ENCODE measurements at regions not wholly inside any gene's neighbourhood (a gene's known extent, or its start where the extent isn't known, plus 50 kb on each side); places are given as distances from the start of the nearest gene placed in this dataset.

DNA sequence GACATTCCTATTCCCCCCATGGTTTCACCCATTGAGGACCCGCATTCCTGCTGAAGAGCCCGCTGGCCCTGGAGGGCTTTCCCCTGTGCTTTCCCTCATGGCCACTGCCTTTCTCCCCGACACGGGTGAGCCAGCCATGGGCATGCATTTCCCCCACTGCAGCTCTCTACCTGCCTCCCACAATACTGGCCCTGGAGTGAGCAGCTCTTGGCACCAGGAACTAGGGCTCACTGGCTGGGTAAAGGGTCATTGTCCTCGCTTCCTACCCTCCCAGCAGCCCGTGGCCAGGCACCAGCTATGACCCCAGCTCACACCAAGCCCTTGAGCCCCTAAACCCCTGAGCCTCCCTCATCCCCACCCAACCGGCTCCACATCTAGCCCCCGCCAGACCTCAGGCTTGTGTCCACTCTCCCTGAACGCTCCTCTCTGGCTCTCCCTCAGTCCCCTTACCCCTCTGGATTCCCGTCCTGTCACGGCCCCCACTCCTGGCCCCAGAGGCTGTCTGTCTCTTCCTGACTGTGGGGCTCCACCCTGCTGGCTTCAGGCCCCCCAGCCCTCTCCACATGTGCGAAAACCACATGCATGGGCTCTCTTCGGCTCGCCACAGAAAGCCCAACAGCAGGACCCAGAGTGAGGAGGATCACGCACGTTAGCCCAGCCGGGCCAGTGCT is 199.8 kb downstream of the ZFP36L2 start:
- Histone ChIP-seq H3K4me1 (ENCODE audit: insufficient read depth) (peaks cover 4% of the 10 kb centered on the region; the same call in 1 of the 2 replicates), H3K9me2 (ENCODE audit: insufficient read depth) (no peaks in the 10 kb centered on the region), H3K27me3 (ENCODE audit: insufficient read depth) (no peaks in the 10 kb centered on the region), H2AFZ (peak overlapping the region; percentile 38; the same call in 1 of the 2 replicates), H3K4me2 (no peak overlapping the region), H3F3A (replicated peaks; ENCODE audit: low read depth) (no peaks in the 10 kb centered on the region), H4K20me1 (replicated peaks; ENCODE audit: insufficient read depth) (no peaks in the 10 kb centered on the region), H3K79me2 (replicated peaks; ENCODE audit: insufficient read depth) (no peaks in the 10 kb centered on the region), H3K36me3 (ENCODE audit: insufficient read depth) (no peaks in the 10 kb centered on the region), H3K4me3 (no peak overlapping the region), H3K27ac (ENCODE audit: low read depth) (no peak overlapping the region)
- peaks cover 8% of the 10 kb centered on the region for H3K9me3 Mint-ChIP-seq
- no peak overlapping the region for H3K4me3 Mint-ChIP-seq
- H3K27me3 Mint-ChIP-seq (ENCODE audit: insufficient read depth, low read depth, poor library complexity) = no peaks in the 10 kb centered on the region
- no peak for ATAC-seq
- no peak overlapping the region for H3K27ac Mint-ChIP-seq
- peaks cover 5% of the 10 kb centered on the region; the same call in 2 of the 3 replicates for H3K36me3 Mint-ChIP-seq (ENCODE audit: low read depth)
- peaks cover 11% of the 10 kb centered on the region for H3K4me1 Mint-ChIP-seq
- no peak for TF ChIP-seq ZNF114 (CRISPR knock-in tag; IDR thresholded peaks at IDR 0.05)
- no peak for TF ChIP-seq STAT1 (IDR thresholded peaks at IDR 0.05; ENCODE audit: unreplicated experiment)
- no peak for TF ChIP-seq EZH2phosphoT487 (IDR thresholded peaks at IDR 0.05; ENCODE audit: unreplicated experiment)
- TF ChIP-seq, protein P1, sequence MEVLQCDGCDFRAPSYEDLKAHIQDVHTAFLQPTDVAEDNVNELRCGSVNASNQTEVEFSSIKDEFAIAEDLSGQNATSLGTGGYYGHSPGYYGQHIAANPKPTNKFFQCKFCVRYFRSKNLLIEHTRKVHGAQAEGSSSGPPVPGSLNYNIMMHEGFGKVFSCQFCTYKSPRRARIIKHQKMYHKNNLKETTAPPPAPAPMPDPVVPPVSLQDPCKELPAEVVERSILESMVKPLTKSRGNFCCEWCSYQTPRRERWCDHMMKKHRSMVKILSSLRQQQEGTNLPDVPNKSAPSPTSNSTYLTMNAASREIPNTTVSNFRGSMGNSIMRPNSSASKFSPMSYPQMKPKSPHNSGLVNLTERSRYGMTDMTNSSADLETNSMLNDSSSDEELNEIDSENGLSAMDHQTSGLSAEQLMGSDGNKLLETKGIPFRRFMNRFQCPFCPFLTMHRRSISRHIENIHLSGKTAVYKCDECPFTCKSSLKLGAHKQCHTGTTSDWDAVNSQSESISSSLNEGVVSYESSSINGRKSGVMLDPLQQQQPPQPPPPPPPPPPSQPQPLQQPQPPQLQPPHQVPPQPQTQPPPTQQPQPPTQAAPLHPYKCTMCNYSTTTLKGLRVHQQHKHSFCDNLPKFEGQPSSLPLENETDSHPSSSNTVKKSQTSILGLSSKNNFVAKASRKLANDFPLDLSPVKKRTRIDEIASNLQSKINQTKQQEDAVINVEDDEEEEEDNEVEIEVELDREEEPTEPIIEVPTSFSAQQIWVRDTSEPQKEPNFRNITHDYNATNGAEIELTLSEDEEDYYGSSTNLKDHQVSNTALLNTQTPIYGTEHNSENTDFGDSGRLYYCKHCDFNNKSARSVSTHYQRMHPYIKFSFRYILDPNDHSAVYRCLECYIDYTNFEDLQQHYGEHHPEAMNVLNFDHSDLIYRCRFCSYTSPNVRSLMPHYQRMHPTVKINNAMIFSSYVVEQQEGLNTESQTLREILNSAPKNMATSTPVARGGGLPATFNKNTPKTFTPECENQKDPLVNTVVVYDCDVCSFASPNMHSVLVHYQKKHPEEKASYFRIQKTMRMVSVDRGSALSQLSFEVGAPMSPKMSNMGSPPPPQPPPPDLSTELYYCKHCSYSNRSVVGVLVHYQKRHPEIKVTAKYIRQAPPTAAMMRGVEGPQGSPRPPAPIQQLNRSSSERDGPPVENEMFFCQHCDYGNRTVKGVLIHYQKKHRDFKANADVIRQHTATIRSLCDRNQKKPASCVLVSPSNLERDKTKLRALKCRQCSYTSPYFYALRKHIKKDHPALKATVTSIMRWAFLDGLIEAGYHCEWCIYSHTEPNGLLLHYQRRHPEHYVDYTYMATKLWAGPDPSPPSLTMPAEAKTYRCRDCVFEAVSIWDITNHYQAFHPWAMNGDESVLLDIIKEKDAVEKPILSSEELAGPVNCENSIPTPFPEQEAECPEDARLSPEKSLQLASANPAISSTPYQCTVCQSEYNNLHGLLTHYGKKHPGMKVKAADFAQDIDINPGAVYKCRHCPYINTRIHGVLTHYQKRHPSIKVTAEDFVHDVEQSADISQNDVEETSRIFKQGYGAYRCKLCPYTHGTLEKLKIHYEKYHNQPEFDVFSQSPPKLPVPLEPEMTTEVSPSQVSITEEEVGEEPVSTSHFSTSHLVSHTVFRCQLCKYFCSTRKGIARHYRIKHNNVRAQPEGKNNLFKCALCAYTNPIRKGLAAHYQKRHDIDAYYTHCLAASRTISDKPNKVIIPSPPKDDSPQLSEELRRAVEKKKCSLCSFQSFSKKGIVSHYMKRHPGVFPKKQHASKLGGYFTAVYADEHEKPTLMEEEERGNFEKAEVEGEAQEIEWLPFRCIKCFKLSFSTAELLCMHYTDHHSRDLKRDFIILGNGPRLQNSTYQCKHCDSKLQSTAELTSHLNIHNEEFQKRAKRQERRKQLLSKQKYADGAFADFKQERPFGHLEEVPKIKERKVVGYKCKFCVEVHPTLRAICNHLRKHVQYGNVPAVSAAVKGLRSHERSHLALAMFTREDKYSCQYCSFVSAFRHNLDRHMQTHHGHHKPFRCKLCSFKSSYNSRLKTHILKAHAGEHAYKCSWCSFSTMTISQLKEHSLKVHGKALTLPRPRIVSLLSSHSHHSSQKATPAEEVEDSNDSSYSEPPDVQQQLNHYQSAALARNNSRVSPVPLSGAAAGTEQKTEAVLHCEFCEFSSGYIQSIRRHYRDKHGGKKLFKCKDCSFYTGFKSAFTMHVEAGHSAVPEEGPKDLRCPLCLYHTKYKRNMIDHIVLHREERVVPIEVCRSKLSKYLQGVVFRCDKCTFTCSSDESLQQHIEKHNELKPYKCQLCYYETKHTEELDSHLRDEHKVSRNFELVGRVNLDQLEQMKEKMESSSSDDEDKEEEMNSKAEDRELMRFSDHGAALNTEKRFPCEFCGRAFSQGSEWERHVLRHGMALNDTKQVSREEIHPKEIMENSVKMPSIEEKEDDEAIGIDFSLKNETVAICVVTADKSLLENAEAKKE (CRISPR knock-in tag; IDR thresholded peaks at IDR 0.05) = no peak
- TF ChIP-seq, protein P2, sequence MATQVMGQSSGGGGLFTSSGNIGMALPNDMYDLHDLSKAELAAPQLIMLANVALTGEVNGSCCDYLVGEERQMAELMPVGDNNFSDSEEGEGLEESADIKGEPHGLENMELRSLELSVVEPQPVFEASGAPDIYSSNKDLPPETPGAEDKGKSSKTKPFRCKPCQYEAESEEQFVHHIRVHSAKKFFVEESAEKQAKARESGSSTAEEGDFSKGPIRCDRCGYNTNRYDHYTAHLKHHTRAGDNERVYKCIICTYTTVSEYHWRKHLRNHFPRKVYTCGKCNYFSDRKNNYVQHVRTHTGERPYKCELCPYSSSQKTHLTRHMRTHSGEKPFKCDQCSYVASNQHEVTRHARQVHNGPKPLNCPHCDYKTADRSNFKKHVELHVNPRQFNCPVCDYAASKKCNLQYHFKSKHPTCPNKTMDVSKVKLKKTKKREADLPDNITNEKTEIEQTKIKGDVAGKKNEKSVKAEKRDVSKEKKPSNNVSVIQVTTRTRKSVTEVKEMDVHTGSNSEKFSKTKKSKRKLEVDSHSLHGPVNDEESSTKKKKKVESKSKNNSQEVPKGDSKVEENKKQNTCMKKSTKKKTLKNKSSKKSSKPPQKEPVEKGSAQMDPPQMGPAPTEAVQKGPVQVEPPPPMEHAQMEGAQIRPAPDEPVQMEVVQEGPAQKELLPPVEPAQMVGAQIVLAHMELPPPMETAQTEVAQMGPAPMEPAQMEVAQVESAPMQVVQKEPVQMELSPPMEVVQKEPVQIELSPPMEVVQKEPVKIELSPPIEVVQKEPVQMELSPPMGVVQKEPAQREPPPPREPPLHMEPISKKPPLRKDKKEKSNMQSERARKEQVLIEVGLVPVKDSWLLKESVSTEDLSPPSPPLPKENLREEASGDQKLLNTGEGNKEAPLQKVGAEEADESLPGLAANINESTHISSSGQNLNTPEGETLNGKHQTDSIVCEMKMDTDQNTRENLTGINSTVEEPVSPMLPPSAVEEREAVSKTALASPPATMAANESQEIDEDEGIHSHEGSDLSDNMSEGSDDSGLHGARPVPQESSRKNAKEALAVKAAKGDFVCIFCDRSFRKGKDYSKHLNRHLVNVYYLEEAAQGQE (IDR thresholded peaks at IDR 0.05; ENCODE audit: unreplicated experiment) = no peak
- TF ChIP-seq EZH2 (IDR thresholded peaks at IDR 0.05; ENCODE audit: low read depth, unreplicated experiment) = no peak
- no peak for TF ChIP-seq NANOG (IDR thresholded peaks at IDR 0.05; ENCODE audit: borderline replicate concordance)
- TF ChIP-seq, protein P3, sequence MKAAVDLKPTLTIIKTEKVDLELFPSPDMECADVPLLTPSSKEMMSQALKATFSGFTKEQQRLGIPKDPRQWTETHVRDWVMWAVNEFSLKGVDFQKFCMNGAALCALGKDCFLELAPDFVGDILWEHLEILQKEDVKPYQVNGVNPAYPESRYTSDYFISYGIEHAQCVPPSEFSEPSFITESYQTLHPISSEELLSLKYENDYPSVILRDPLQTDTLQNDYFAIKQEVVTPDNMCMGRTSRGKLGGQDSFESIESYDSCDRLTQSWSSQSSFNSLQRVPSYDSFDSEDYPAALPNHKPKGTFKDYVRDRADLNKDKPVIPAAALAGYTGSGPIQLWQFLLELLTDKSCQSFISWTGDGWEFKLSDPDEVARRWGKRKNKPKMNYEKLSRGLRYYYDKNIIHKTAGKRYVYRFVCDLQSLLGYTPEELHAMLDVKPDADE (IDR thresholded peaks at IDR 0.05) = no peak
- DNase-seq (ENCODE audit: low spot score) = no peak

Measured in GM23338 (cell line).